SK-N-SH treated with all-trans-retinoic acid at 6 μM for 48 hours (cell line): ENCODE measurements at regions not wholly inside any gene's neighbourhood (a gene's known extent, or its start where the extent isn't known, plus 50 kb on each side); places are given as distances from the start of the nearest gene placed in this dataset.

ENCODE experiments used
- ATAC-seq: fragments of 200-7000 bp; cut with Tn5 transposase; 3 replicates; pipeline ENCODE4 v1.9.1; 2020; ENCODE audit warnings: mild to moderate bottlenecking, moderate library complexity
- ARNTL ChIP-seq: fragments of 450-650 bp; formaldehyde crosslinking; IDR thresholded peaks from 2 replicates; pipeline ENCODE4 v1.5.0; 2020; ENCODE audit warnings: low read depth, mild to moderate bottlenecking, moderate library complexity, borderline replicate concordance
- BACH2 ChIP-seq: fragments of 250-450 bp; sonication (Bioruptor Pico); IDR thresholded peaks from 2 replicates; pipeline ENCODE4 v1.9.0; 2021; ENCODE audit warnings: mild to moderate bottlenecking, borderline replicate concordance
- ESRRG ChIP-seq: fragments of 250-450 bp; sonication (Bioruptor Pico); IDR thresholded peaks from 2 replicates; pipeline ENCODE4 v1.6.1; 2021; ENCODE audit warnings: mild to moderate bottlenecking
- GLIS3 ChIP-seq: fragments of 250-450 bp; sonication (Bioruptor Pico); IDR thresholded peaks from 2 replicates; pipeline ENCODE4 v1.5.0; 2020; ENCODE audit warnings: mild to moderate bottlenecking, moderate library complexity
- PPARA ChIP-seq: fragments of 250-450 bp; sonication (Bioruptor Pico); IDR thresholded peaks from 2 replicates; pipeline ENCODE4 v1.5.0; 2020; ENCODE audit warnings: mild to moderate bottlenecking, borderline replicate concordance
- RARB ChIP-seq: fragments of 250-450 bp; sonication (Bioruptor Pico); IDR thresholded peaks from 2 replicates; pipeline ENCODE4 v1.8.0; 2021; ENCODE audit warnings: mild to moderate bottlenecking, moderate library complexity
- TCF4 ChIP-seq: fragments of 250-450 bp; sonication (Bioruptor Pico); IDR thresholded peaks from 2 replicates; pipeline ENCODE4 v1.8.0; 2021; ENCODE audit warnings: mild to moderate bottlenecking, moderate library complexity, borderline replicate concordance
- TSHZ2 ChIP-seq: fragments of 250-450 bp; sonication (Bioruptor Pico); IDR thresholded peaks from 2 replicates; pipeline ENCODE4 v1.5.0; 2020; ENCODE audit warnings: mild to moderate bottlenecking, moderate library complexity
- ZC3H10 ChIP-seq: fragments of 250-450 bp; sonication (Bioruptor Pico); IDR thresholded peaks from 2 replicates; pipeline ENCODE4 v1.5.1; 2021; ENCODE audit warnings: mild to moderate bottlenecking, moderate library complexity
- ZFP30 ChIP-seq: fragments of 450-650 bp; formaldehyde crosslinking; IDR thresholded peaks from 2 replicates; pipeline ENCODE4 v1.5.0; 2022; ENCODE audit warnings: mild to moderate bottlenecking, moderate library complexity
- ZNF565 ChIP-seq: fragments of 450-650 bp; formaldehyde crosslinking; conservative IDR thresholded peaks from 2 replicates; pipeline ENCODE4 v1.5.0; 2020; ENCODE audit warnings: low read depth, mild to moderate bottlenecking, moderate library complexity
- ZNF70 ChIP-seq: fragments of 450-650 bp; formaldehyde crosslinking; IDR thresholded peaks from 2 replicates; pipeline ENCODE4 v1.5.0; 2020; ENCODE audit warnings: mild to moderate bottlenecking, moderate library complexity
- ZNF8 ChIP-seq: fragments of 450-650 bp; formaldehyde crosslinking; IDR thresholded peaks from 2 replicates; pipeline ENCODE4 v1.5.0; 2020; ENCODE audit warnings: mild to moderate bottlenecking, moderate library complexity
- TF ChIP-seq, protein P1 (sequence below): fragments of 250-450 bp; sonication (Bioruptor Pico); IDR thresholded peaks from 2 replicates; pipeline ENCODE4 v1.8.0; 2020; ENCODE audit warnings: mild to moderate bottlenecking, moderate library complexity, borderline replicate concordance
- TF ChIP-seq, protein P2 (sequence below): fragments of 250-450 bp; sonication (Bioruptor Pico); IDR thresholded peaks from 2 replicates; pipeline ENCODE4 v1.5.1; 2021; ENCODE audit warnings: mild to moderate bottlenecking, moderate library complexity

- no peak for ATAC-seq
- no peak for TF ChIP-seq ARNTL
- TF ChIP-seq, all 23 proteins: peak for 0
These were observed 51.1 kb upstream of the PODXL start for GRCh38 chr7:131607291-131608115.

DNA sequence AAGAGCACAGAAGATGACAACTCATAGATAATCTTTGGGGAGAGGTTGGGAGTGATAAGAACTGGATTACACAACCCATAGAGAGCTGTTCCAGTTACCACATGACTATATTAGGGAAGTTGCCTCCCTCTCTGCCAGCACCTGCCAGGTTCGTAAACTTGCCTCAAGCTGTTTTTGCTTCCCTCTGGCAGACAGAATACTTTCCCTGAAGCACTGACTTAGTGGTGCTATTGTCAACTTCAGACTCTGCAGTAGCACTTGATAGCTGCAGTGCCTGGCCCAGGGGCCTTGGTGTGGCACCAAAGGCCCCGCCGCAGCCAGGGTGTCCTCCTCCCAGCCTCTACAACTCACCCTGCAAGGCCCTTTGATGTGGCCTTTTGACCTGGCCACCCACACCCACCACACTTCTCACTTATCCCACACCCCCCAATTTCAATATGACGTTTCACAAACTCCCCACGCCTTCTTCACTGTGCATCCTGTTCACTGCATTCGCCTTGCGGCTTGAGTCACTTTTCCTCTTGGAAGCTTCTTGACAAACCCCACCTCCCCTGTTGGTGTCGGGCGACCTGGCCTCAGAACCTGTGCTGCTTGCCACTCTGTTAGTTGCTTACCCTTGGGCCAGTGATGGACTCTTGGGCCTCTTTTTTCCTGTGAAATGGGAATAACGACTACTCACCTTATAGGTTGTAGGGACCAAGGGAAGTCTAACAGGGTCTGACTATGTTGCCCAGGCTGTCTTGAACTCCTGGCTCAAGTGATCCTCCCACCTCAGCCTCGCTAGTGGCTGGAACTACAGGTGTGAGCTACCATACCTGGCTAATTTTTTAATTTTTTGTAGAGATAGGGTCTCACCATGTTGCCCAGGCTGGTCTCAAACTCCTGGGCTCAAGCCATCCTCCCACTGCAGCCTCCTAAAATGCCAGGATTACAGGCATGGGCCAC, 50.2 kb upstream of the PODXL start:
- ATAC-seq, result no peak
- TF ChIP-seq ARNTL (no peak), GLIS3 (no peak), ZNF565 (CRISPR knock-in tag) (no peak), ESRRG (CRISPR knock-in tag) (no peak), TCF4 (no peak), ZNF8 (CRISPR knock-in tag) (no peak), ZFP30 (CRISPR knock-in tag) (no peak), RARB (no peak), ZC3H10 (CRISPR knock-in tag) (no peak), BACH2 (no peak), ZNF70 (CRISPR knock-in tag) (no peak), PPARA (CRISPR knock-in tag) (no peak), TSHZ2 (CRISPR knock-in tag) (no peak)
- TF ChIP-seq, protein P1, sequence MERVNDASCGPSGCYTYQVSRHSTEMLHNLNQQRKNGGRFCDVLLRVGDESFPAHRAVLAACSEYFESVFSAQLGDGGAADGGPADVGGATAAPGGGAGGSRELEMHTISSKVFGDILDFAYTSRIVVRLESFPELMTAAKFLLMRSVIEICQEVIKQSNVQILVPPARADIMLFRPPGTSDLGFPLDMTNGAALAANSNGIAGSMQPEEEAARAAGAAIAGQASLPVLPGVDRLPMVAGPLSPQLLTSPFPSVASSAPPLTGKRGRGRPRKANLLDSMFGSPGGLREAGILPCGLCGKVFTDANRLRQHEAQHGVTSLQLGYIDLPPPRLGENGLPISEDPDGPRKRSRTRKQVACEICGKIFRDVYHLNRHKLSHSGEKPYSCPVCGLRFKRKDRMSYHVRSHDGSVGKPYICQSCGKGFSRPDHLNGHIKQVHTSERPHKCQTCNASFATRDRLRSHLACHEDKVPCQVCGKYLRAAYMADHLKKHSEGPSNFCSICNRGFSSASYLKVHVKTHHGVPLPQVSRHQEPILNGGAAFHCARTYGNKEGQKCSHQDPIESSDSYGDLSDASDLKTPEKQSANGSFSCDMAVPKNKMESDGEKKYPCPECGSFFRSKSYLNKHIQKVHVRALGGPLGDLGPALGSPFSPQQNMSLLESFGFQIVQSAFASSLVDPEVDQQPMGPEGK, result no peak
- TF ChIP-seq, protein P2, sequence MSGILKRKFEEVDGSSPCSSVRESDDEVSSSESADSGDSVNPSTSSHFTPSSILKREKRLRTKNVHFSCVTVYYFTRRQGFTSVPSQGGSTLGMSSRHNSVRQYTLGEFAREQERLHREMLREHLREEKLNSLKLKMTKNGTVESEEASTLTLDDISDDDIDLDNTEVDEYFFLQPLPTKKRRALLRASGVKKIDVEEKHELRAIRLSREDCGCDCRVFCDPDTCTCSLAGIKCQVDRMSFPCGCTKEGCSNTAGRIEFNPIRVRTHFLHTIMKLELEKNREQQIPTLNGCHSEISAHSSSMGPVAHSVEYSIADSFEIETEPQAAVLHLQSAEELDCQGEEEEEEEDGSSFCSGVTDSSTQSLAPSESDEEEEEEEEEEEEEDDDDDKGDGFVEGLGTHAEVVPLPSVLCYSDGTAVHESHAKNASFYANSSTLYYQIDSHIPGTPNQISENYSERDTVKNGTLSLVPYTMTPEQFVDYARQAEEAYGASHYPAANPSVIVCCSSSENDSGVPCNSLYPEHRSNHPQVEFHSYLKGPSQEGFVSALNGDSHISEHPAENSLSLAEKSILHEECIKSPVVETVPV, result no peak
